DMS79 (cell line): ENCODE measurements at regions not wholly inside any gene's neighbourhood (a gene's known extent, or its start where the extent isn't known, plus 50 kb on each side); places are given as distances from the start of the nearest gene placed in this dataset.

Source experiments
- DNase-seq: peaks from one replicate; lab custom pipeline; 2025; lab: John Stamatoyannopoulos, UW

DNA sequence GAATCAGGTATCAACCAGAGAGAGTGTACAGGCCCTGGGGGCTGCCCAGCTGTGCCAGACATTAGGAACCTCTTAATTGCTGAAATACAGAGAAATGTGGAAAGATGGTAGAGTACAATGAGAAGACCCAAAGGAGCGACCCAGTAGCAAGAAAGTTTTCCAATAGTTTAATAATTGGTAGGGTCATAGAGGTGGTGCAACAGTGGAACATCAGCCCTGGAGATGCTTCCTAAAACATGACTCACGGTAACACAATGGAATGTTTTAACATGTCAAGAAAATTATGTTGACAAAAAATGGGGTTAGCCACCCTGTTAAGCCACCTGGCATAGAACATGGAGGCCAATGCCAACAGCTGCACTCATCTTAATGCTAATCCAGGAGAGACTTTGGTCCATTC lies 284.1 kb downstream of the ELAVL2 start:
- DNase-seq, result no peak

DNA sequence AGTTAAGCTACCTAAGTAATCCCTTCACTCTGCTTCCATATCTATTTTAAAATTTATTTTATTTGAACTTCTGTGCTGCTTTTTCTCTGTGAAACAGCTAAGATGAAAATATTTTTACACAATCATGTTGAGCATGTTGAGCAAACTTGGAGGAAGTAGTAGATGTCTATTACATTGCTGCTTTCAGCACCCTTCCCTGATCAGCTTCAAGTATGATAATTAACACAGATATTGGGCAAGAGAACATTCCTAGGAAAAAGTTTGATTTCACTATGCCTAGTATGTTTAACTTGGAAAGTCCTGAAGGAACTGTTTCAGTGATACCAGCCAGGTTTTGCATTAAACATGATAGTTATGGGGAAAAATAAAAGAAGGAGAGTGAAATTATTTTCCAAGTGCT lies 283.6 kb downstream of the ELAVL2 start:
- no peak for DNase-seq

DNA sequence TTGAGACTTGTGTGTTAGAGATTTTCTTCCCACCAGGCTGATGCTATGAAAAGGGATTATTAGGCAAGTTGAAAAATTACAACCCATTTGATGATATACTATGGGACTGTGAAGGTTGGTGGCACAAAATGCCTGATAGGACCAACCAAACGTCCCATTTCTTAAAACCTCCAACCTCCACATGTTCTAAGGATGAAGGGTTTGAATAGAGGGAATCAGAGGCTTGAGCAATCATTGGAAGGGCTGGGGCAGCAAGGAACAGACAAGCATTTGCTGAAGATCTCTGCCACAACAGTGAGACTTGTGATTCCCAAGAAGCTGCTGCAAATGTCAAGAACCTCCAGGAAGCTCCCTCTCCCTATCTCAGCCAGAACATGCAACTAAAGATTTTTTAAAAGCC lies 283.1 kb downstream of the ELAVL2 start:
- no peak for DNase-seq

DNA sequence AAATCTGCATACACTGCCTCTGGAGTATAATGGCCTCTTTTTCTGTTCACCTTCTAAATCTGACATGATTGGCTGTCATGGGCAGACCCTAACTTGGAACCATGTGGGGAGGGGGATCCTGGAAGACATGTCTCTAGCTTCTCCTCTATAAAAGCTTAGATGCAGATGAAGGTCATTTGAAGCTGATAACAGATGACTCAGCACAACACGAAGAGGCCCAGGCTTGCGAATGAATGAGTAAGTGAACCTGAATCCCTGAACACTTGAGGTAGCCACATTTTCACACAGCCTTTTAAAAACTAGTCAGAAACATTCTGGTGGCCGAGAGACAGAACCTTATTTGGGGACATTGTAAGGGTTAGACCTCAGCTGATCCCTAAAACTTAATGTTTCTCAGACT lies 282.6 kb downstream of the ELAVL2 start:
- no peak for DNase-seq

DNA sequence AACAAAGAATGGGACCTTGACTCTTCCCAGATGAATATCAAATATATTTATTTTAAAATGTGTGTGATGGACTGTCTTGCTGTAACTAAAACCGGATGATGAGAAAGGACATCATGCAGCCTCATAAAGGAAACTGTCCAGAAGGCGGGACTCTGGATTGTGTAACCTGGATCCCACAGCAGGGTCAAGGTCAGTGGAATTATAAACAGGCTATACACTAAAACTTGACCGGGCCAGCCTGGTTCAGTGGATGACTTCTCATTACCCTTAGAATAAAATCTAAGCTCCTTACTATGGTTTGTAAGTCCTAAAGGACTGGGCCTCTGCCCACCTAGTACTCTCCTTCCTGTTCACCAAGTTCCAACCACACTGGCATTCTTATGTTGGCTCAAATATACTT lies 280.3 kb downstream of the ELAVL2 start:
- no peak for DNase-seq

DNA sequence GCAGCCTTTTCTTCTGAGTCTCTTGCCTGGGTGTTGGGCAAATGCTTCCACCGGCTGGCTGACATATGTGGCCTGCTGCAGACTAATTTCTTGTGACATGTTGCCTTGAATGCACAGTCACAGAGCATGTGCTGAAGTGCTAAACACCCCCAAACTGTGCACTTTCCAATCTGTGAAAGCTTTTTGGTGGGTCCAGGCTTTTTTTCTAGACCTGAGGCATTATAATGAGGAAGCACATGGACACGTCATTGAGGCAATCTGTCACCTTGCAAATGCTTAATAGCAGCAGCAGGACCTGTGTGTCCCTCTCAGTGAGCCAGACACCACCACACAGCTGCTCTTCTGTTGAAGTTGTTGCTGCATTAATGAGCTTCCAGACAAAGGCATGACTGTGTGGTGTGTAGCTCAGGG lies 274.7 kb downstream of the ELAVL2 start:
- DNase-seq, result no peak

DNA sequence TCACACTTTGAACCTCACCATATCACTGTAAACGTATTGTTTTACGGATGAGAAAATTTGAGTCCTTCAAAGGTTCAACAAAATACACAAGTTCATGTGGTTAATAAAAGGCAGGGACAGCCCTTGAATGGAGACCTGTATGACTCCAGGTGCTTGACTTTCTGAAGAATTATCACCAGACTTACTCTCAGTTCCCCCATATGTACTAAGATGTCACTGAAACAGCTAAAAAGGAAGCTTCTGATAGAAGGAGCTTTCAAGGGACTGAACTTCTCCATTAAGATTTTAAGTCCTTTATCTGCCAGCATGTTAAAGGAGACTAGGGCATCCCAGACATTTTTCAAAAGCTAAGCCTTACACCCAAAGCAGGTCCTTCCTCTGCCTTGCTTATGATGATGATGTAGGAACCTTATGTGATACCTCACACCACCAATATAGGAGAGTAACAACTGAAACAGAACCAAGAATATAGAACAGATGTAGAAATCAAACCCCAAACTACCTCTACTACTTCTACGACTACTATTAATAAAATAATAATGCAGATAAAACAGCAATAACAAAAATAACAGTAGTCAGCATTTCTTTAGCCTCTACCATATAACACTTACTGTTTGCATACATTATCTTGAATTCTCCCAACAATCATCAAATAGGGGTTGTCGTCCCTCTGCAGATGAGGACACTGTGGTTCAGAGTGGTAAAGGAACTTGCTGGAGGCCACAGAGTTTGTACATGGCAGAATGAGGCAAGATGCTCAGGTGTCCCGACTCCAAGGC lies 273.9 kb downstream of the ELAVL2 start:
- DNase-seq, result no peak

DNA sequence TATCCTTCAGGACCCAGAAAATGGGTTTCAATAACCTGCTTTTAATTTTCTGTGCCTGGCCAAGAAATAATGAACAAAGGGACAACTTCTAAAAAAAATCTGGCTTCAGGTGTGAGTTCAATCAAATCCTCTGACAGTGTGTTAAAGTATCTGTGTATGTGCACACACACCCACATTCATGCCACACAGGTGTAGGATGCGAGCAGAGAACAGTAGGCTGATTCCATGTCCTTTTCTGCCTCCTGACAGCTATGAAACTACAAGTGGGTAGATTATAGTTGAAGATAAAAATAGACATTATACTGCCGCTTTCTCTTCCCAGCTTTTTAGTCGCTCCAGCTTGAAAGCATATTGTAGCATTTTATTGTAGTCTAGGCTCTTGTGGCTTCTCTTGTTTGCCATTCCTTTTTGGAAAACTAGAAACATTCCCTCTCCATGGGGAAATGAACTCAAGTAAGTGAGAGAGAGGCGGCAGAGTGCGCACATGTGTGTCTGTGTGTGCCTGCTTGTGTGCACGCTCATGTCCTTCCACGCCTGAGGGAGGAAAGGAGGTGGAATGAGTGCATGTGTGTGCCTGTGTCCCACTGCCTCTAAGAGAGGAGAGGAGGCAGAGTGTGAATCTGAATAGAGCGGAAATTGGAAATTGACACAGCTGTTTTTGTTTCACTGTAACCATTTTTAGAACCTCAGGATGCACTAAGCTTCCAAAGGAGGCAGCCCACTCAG lies 273.0 kb downstream of the ELAVL2 start:
- no peak for DNase-seq

DNA sequence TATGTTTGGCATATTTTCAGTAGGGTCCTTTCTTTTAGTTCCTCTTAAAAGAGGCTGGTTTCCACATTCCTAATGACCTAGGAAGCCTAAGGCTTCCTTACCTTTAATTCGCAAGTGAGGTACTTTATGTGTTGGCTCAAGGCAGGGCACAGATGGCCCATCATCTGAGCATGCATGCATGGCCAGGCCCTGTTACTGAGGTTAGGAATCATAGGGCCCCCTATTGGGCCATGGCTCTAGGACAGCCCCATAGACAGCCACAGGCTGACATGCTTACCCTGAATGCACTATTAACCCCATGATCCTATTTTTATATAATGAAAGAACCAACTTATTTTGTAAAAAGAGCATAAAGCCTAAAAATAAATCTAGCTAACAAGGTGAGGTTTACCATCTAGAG lies 271.4 kb downstream of the ELAVL2 start:
- DNase-seq, result no peak

DNA sequence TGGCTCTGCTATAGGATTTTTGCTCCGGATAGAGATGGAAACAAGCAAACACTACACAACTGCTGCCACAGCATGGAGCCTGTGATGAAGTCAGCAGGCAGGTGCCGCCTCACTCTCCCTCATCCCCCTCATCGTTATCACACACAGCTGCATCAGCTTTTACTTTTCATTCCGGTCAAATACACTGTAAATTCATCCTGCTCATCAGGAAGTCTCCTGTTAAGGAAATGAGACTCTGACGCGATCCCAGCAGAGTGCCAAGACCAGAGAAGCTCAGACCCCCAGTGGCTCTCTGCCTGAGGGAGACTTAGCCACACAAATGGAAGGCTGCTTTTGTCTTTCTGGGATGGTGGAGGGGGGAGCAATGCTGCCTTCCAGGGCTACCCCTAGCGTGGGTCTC lies 270.2 kb downstream of the ELAVL2 start:
- no peak for DNase-seq

DNA sequence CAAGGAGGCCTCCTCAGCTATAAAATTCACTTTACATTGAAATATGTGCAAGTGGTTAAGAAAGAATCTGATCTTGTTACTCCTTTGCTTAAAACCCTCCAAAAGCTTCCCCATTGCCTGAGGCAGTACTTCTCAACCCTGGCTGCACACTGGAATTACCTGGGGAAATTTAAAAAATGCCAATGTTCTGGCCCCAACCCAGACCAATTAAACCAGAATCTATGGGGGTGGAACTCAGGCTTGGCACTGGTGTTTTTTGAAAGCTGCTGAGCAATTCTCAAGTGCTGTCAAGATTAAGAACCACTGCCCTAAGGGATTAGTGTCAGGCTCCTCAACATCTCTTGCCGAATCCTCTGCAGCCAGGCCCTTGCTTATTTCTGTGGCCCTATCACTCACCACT lies 269.6 kb downstream of the ELAVL2 start:
- DNase-seq, result no peak

DNA sequence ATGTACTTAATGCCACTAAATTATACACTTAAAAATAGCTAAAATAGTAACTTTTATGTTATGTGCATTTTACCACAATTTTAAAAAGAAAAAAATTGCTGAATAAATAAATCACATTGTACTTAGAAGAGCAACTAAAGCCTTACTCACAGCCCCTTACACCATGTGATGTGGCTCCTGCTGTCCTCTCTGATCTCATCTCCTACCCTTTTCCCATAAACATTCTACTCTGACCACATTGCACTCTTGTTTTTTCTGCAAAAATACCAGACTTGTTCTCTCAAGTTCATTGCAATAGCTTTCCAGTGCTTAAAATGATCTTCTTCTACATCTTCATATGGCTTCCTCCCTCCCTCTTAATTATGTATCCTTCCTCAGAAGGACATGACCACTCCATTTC lies 268.4 kb downstream of the ELAVL2 start:
- DNase-seq, result no peak

DNA sequence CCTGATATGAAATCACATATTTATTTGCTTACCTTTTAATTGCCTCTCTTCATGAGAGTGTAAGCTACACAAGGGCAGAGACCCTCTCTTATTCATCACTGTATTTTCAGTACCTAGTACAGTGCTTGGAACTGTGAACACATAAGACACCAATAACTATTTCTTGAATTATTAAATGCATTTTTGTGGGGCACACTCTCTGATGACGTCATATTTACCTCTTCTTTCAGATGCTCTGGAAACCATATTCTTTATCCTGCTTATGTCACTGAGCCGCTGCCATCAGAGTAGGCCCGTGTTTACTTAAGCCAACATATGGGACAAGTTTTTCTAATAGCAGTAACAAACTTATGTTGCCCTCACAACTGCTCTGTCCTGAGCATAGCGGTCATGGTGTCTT lies 266.5 kb downstream of the ELAVL2 start:
- DNase-seq, result no peak

DNA sequence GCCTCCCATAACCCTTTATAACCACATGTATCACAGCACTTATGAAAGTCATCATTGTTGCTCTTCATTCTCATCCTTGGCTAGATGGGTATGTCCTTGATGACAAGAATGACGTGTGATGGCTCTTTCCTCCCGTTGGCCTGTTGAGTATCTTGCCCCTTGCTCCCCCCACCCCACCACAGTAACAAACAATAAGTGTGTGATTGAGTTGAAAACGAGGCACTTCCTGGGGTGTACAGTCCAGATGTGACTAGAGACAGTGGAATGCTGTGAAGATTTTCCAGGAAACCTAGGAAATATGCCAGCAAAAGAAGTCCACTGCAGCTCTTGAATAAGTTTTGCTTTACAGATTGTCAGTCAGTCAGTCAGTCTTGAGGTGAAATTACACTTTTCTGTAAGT lies 262.5 kb downstream of the ELAVL2 start:
- DNase-seq, result no peak

DNA sequence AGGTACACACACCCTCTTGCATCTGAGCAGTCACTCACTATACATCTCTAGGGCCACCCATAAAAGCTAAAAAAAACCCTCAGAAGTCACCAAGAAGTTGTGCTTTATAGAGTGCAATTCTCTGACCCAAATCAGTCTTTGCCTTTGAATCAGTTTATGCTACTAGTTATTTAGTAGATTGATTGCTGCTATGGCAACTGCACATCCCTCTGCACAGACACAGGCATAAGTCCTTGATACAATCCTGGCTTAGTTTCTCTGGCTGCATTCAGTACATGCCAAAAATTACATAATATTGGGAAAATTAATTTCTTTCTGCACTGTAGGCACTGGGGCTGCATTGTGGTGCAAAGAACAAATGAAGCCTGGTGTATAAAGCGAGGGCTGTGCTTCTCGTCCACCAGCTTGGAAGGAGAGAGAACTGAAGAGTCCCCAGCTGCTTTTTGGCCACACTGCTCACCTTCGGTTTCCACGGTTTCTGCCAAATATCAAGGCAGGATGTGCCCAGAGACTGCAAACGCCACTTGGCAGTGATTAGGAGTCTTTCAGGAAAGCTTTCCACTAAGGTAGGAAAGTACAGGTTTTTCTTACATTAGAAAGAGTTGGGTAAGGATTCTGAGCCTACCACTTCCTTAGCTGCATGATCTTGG lies 258.4 kb downstream of the ELAVL2 start:
- DNase-seq, result no peak

DNA sequence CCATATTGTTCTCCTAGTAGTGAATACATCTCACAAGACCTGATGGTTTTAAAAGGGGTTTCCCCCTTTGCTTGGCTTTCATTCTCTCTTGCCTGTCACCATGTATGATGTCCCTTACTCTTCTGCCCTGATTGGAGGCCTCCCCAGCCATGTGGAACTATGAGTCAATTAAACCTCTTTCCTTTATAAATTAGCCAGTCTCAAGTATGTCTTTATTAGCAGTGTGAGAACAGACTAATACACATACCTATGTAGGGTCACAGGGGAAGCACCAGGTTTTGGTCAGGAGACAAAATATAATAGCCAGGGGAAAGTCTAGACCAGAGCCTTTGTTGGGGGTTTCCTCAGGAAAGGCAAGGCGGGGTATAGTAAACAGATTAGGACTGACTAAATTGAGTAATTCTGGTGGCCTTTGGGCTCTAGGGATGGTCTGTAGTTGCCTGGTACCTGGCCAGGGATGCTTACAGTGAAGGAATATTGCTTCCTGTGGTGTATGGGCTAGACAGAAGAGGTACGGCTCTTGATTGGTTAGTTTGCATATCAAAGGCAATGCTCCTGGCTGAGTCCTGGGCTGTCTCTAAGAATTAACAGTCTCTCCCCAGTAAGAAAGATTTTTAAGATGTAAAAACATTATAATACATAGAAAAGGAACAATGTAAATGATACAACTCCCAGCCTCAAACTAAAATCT lies 254.5 kb downstream of the ELAVL2 start:
- DNase-seq, result no peak

DNA sequence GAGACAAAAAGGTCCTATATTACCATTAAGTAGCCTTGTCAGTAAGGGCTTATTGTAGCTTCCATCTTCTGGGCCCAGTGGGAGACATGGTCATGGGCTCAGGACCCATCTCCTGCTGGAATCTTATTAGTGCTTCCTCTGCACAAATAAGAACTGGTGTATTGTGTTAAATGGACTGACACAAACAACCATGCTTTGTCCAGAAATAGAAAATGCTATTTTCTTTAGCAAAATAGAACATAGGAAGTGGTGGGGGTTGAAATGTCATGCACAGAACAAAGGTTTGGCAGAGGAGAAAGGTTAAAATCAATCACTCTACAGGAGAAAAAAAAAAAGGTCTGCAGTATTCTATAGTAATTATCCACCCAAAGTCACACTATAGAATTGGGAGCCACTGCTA lies 252.2 kb downstream of the ELAVL2 start:
- DNase-seq, result no peak

DNA sequence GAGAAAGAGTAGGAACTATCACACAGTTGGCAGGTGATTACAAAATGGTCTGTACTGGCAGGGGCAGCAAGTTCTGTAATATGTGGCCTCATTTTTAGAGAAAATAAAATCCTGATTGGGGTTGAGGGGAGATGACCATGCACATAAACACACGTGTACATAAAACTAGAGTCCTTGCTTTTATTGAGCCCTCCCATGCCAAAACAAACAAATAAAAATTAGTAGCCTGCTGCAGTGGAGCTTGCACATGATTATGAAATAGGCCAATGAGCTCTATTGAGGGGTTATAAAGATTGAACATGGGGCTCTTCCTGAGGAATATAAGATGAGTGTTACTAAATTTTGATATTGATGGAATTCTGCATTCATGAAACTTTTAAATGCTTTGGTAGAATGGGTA lies 248.4 kb downstream of the ELAVL2 start:
- DNase-seq, result no peak

DNA sequence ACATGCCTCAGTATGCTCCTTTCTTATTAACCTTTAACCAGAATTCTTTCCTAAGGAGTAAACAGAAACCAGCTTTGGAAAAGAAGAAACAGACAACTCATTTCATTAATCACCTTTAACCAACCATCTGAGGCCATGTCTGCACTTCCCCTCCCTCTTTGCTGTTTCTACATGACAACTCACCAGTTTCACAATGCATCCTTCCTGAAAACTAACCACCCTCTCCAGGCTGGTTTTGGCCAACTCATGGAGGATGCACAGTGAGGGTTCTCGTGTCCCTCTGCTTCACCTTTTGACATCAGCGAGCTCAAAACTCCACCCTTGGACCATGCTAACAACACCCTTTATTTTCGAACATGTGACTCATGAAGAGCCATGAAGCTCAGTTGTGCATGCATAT lies 244.1 kb downstream of the ELAVL2 start:
- no peak for DNase-seq

DNA sequence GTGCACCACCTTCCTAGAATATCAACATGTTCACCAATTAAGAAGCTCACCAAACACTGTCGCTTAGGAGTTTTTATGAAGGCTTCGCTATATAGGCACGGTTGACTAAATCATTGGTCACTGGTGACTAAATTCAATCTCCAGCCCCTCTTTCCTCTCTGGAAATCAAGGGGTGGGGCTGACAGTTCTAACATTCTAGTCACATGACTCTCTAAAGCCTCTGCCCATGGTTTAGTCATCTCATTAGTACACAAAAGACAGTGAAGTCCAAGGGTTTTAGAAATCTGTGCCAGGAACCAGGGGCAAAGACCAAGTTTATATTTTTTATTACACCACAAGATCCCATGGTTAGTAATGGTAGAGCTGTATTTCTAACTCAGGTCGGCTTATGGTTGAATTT lies 243.2 kb downstream of the ELAVL2 start:
- no peak for DNase-seq

DNA sequence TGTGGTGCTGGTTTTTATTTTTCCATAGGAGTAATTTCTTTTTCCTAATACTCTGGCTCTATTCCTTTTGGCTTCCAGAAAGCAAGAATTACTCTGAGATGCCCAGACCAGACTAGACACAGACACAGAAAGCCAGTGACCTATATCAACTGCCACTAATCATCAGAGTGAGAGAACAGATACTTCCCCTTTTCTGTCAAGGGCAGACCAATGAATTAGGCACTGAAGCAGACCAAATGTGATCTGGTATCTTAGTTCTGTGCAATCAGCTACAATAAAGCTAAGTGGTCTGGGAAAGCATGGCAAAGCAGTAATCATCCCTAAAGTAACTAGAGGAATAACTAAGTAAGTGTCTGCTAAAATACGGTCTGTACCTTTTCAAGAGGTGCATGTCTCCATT lies 239.1 kb downstream of the ELAVL2 start:
- peak; percentile 21 for DNase-seq

DNA sequence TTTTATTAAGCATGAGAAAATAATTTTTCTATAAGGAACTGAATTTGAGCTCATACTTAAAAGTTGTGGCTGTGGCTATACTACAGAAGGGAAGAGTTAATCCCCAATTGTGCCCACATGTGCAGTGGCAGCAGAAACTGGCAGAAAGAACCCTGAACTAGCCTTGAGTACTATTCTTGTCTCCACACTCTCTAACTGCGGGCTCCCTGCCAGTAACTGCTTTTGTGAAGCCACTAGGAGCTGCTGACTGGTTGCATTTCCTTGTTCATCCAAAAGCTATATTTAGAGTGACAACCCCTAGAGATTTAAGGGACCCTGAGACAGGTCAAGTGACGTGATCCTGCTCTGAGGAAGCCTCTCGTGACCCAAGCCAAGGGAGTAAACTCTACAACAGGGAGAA lies 238.6 kb downstream of the ELAVL2 start:
- peak; percentile 20 for DNase-seq

DNA sequence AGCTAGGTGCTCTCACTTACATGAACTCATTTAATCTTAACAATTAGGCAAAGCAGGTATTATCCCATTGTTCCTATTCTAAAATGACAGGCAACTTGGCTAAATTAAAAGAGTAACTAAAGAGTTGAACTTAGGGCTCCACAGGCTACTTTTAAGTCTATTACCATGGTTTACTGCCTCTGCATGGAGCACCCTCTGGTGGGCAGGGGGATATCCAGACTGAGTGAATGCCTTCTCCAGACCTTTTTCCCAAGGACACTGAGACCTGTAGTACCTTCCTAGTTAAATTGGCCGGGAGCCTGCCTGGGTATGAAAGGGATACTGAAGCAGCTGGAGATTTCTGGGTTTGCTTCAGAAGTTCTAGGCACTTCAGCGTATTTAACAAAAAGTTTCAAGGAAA lies 238.1 kb downstream of the ELAVL2 start:
- no peak for DNase-seq
